ENCODE measurements at regions not wholly inside any gene's neighbourhood (a gene's known extent, or its start where the extent isn't known, plus 50 kb on each side); places are given as distances from the start of the nearest gene placed in this dataset.

- no peaks in the 10 kb centered on the region for H3K79me2 ChIP-seq (ENCODE audit: control insufficient read depth, insufficient read depth, low read length)
- no peak for FAIRE-seq
- CTCF ChIA-PET: no interaction called here
Observed at GRCh38 chr14:43356979-43357545, 1150.0 kb downstream of the FSCB start.

More at GRCh38 chr14:43356979-43357545, 1150.0 kb downstream of the FSCB start:
- no peak for DNase-seq (ENCODE audit: low read depth, low spot score)
- no peak overlapping the region for H3K27ac ChIP-seq (ENCODE audit: insufficient read depth, low read depth, low read length)
- no peak overlapping the region for H3K9ac ChIP-seq (replicated peaks; ENCODE audit: extremely low read depth, insufficient read depth, low read length)
- no peaks in the 10 kb centered on the region for H3K27me3 ChIP-seq (ENCODE audit: control insufficient read depth in 2 of 2, insufficient read depth in 2 of 2, low read length in 2 of 2)
- POLR2A ChIA-PET: no interaction called here
- H3K9me1 ChIP-seq (replicated peaks; ENCODE audit: control insufficient read depth, extremely low read depth, insufficient read depth, low read length): no peaks in the 10 kb centered on the region
- no peak overlapping the region for H3K4me3 ChIP-seq (replicated peaks in 1 of 3; ENCODE audit: insufficient read depth in 1 of 3, low read depth in 1 of 3, low read length in 3 of 3)
- no TSS peak for BruUV-seq (replicated peaks)
- intact Hi-C loops (cut with micrococcal nuclease): no loop called here
- H2AFZ ChIP-seq (ENCODE audit: low read depth, low read length): no peak overlapping the region
- H3K9me3 ChIP-seq (replicated peaks; ENCODE audit: control insufficient read depth, insufficient read depth, low read length): peaks cover 4% of the 10 kb centered on the region
- H3K4me2 ChIP-seq (ENCODE audit: insufficient read depth, low read length): no peak overlapping the region
- H3K36me3 ChIP-seq (ENCODE audit: control insufficient read depth in 2 of 2, extremely low read depth in 1 of 2, insufficient read depth in 2 of 2, low read length in 2 of 2): no peaks in the 10 kb centered on the region
- no peaks in the 10 kb centered on the region for H4K20me1 ChIP-seq (replicated peaks; ENCODE audit: control insufficient read depth, extremely low read depth, insufficient read depth, low read length)
- no peak for TF ChIP-seq POLR2AphosphoS5 (IDR thresholded peaks at IDR 0.05; ENCODE audit: insufficient read depth, low read depth, low read length)
- TF ChIP-seq POLR2A (IDR thresholded peaks at IDR 0.05; ENCODE audit: low read depth, low read length): no peak
- TF ChIP-seq MAX (IDR thresholded peaks at IDR 0.05; ENCODE audit: insufficient read depth, insufficient read length): no peak
- TF ChIP-seq EZH2 (IDR thresholded peaks at IDR 0.05; ENCODE audit: borderline replicate concordance, low read depth, low read length, severe bottlenecking): no peak
- no peak for TF ChIP-seq JUN (IDR thresholded peaks at IDR 0.05; ENCODE audit: borderline replicate concordance, insufficient read depth, insufficient read length, low read depth)
- no peak for TF ChIP-seq GATA2 (IDR thresholded peaks at IDR 0.05; ENCODE audit: insufficient read depth, insufficient read length, low read depth, low read length)
- TF ChIP-seq, protein P1, sequence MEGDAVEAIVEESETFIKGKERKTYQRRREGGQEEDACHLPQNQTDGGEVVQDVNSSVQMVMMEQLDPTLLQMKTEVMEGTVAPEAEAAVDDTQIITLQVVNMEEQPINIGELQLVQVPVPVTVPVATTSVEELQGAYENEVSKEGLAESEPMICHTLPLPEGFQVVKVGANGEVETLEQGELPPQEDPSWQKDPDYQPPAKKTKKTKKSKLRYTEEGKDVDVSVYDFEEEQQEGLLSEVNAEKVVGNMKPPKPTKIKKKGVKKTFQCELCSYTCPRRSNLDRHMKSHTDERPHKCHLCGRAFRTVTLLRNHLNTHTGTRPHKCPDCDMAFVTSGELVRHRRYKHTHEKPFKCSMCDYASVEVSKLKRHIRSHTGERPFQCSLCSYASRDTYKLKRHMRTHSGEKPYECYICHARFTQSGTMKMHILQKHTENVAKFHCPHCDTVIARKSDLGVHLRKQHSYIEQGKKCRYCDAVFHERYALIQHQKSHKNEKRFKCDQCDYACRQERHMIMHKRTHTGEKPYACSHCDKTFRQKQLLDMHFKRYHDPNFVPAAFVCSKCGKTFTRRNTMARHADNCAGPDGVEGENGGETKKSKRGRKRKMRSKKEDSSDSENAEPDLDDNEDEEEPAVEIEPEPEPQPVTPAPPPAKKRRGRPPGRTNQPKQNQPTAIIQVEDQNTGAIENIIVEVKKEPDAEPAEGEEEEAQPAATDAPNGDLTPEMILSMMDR (IDR thresholded peaks at IDR 0.05; ENCODE audit: extremely low read depth in 1 of 2, insufficient read depth in 1 of 2, low read depth in 1 of 2, low read length in 2 of 2): no peak
- no peak for TF ChIP-seq FOS (IDR thresholded peaks at IDR 0.05; ENCODE audit: borderline replicate concordance, insufficient read depth, low read length)
- no peak for TF ChIP-seq MYC (IDR thresholded peaks at IDR 0.05; ENCODE audit: low read depth, low read length)
- H3K4me1 ChIP-seq (ENCODE audit: control insufficient read depth, extremely low read depth, insufficient read depth, low read length): no peaks in the 10 kb centered on the region
- dilution Hi-C loops (cut with MboI; ENCODE audit: extremely low pct_ligation_motif_present, low sequenced_read_pairs): no loop called here

Measured in endothelial cell of umbilical vein (primary cell).